ENCODE measurements at regions not wholly inside any gene's neighbourhood (a gene's known extent, or its start where the extent isn't known, plus 50 kb on each side); places are given as distances from the start of the nearest gene placed in this dataset.

GRCh38 chr7:32385316-32385956 is 104.7 kb downstream of the LSM5 start:
- TF ChIP-seq CTCF (IDR thresholded peaks at IDR 0.05; ENCODE audit: borderline replicate concordance, extremely low read depth, low read length, poor library complexity, severe bottlenecking) (no peak), EZH2 (IDR thresholded peaks at IDR 0.05; ENCODE audit: borderline replicate concordance, low read depth, low read length, severe bottlenecking) (no peak)

Measured in DND-41 (cell line).